HCT116 (cell line): ENCODE measurements at regions not wholly inside any gene's neighbourhood (a gene's known extent, or its start where the extent isn't known, plus 50 kb on each side); places are given as distances from the start of the nearest gene placed in this dataset.

Experiments
- ATAC-seq: fragments of 200-7000 bp; cut with Tn5 transposase; 2 replicates; pipeline ENCODE4 v1.9.1; 2020; ENCODE audit warnings: mild to moderate bottlenecking, moderate library complexity
- BruUV-seq: library from RNA; stranded (reverse); fragments of 400-500 nt; replicated peaks from 2 replicates; lab custom pipeline; 2021; lab: Mats Ljungman, UMichigan
- CTCF ChIA-PET: fragments of 300-600 bp; sonication (Branson Sonifier 250); formaldehyde crosslinking; loops from one replicate; lab custom pipeline; 2021; ENCODE audit warnings: antibody characterized with exemption; lab: Charles Lee
- POLR2A ChIA-PET: fragments of 300-600, 350-600 bp; sonication (Branson Sonifier 250); formaldehyde crosslinking; loops from one replicate; lab custom pipeline; 2021; ENCODE audit warnings: antibody characterized with exemption; lab: Charles Lee
- RAD21 ChIA-PET, 2 experiments: fragments of 300-600 bp; sonication (Branson Sonifier 250); formaldehyde crosslinking; loops; one replicate each; lab custom pipeline; 2023; ENCODE audit warnings: low total read pairs in 2 of 2; ENCODE audit not compliant: uncharacterized antibody in 2 of 2, unreplicated experiment in 2 of 2, low non-redundant PET in 1 of 2; lab: Charles Lee
- DNase-seq: peaks from one replicate; pipeline ENCODE4 v3.0.0-alpha.2; 2010; ENCODE audit warnings: low read depth, low spot score
- H2AFZ ChIP-seq: fragments of 200-600 bp; shearing (Covaris generic), sonication (generic); 2 replicates; pipeline ENCODE4 v1.6.1; 2017; ENCODE audit warnings: low read depth, mixed run types, mixed read lengths, antibody characterized with exemption, low read length; ENCODE audit not compliant: poor library complexity, severe bottlenecking
- H3K27ac ChIP-seq: 2 replicates; pipeline ENCODE4 v1.5.1; 2012; ENCODE audit warnings: low read depth, low read length
- H3K27me3 ChIP-seq: fragments of 200-600 bp; sonication (generic); 2 replicates; pipeline ENCODE4 v1.6.1; 2016; ENCODE audit warnings: mixed run types, low read length, mixed read lengths; ENCODE audit not compliant: insufficient read depth
- H3K36me3 ChIP-seq, 2 experiments: fragments of 200-500 bp in 1 of 2; fragments of 200-600 bp in 1 of 2; sonication (Bioruptor generic) in 1 of 2; sonication (generic) in 1 of 2; 2 replicates each; pipeline versions ENCODE4 v1.5.1 to v1.6.1; 2014 to 2016; ENCODE audit warnings: low read length in 2 of 2, inconsistent platforms in 1 of 2, mixed read lengths in 1 of 2, mixed run types in 1 of 2; ENCODE audit not compliant: insufficient read depth in 2 of 2, control insufficient read depth in 1 of 2
- H3K4me1 ChIP-seq, 2 experiments: fragments of 200-600 bp in 1 of 2; sonication (generic) in 1 of 2; 2 replicates each; pipeline versions ENCODE4 v1.5.1 to v1.6.1; 2012 to 2017; ENCODE audit warnings: low read length in 2 of 2, inconsistent platforms in 1 of 2, mild to moderate bottlenecking in 1 of 2, mixed read lengths in 1 of 2, mixed run types in 1 of 2, moderate library complexity in 1 of 2; ENCODE audit not compliant: insufficient read depth in 2 of 2, control insufficient read depth in 1 of 2
- H3K4me2 ChIP-seq: fragments of 200-600 bp; sonication (generic); 2 replicates; pipeline ENCODE4 v1.6.1; 2017; ENCODE audit warnings: mixed run types, low read length, mixed read lengths
- H3K4me3 ChIP-seq, 2 experiments: fragments of 200-600 bp in 1 of 2; sonication (generic) in 1 of 2; replicated peaks in 1 of 2; 2 replicates each; pipeline ENCODE4 v1.5.1; 2011 to 2016; ENCODE audit warnings: low read length in 2 of 2, control low read depth in 1 of 2, low read depth in 1 of 2, mild to moderate bottlenecking in 1 of 2, mixed read lengths in 1 of 2, mixed run types in 1 of 2
- H3K79me2 ChIP-seq: fragments of 200-600 bp; sonication (generic); 2 replicates; pipeline ENCODE4 v1.6.1; 2017; ENCODE audit warnings: mild to moderate bottlenecking, mixed run types, low read length, moderate library complexity, mixed read lengths; ENCODE audit not compliant: insufficient read depth
- H3K9ac ChIP-seq: fragments of 200-600 bp; sonication (generic); 2 replicates; pipeline ENCODE4 v1.6.1; 2016; ENCODE audit warnings: low read length, mixed read lengths
- H3K9me2 ChIP-seq: fragments of 200-600 bp; sonication (generic), shearing (Covaris generic); 2 replicates; pipeline ENCODE4 v1.6.1; 2017; ENCODE audit warnings: mixed run types, mild to moderate bottlenecking, moderate library complexity; ENCODE audit not compliant: insufficient read depth
- H3K9me3 ChIP-seq, 2 experiments: fragments of 200-500 bp in 1 of 2; fragments of 200-600 bp in 1 of 2; sonication (Bioruptor generic) in 1 of 2; sonication (generic) in 1 of 2; 2 replicates each; pipeline ENCODE4 v1.6.1; 2014 to 2017; ENCODE audit warnings: low read length in 2 of 2, mixed read lengths in 2 of 2, inconsistent platforms in 1 of 2, low read depth in 1 of 2, mild to moderate bottlenecking in 1 of 2, mixed run types in 1 of 2, moderate library complexity in 1 of 2; ENCODE audit not compliant: control insufficient read depth in 1 of 2, insufficient read depth in 1 of 2
- H4K20me1 ChIP-seq: fragments of 200-600 bp; sonication (generic), shearing (Covaris generic); 2 replicates; pipeline ENCODE4 v1.6.1; 2017; ENCODE audit warnings: mixed run types, mild to moderate bottlenecking, moderate library complexity; ENCODE audit not compliant: insufficient read depth
- ATF3 ChIP-seq: IDR thresholded peaks from 2 replicates; pipeline ENCODE4 v1.6.1; 2012
- CBX3 ChIP-seq: IDR thresholded peaks from 2 replicates; pipeline ENCODE4 v1.6.1; 2012; ENCODE audit warnings: low read depth
- CEBPB ChIP-seq: IDR thresholded peaks from 2 replicates; pipeline ENCODE4 v1.6.1; 2012; ENCODE audit warnings: low read depth
- CTCF ChIP-seq, 3 experiments: fragments of 200-600 bp in 1 of 3; sonication (generic) in 1 of 3; IDR thresholded peaks in 2 of 3; conservative IDR thresholded peaks in 1 of 3; 2 replicates each; pipeline ENCODE4 v1.5.1; 2012 to 2017; ENCODE audit warnings: low read depth in 2 of 3, low read length in 2 of 3, antibody characterized with exemption in 1 of 3, borderline replicate concordance in 1 of 3, control low read depth in 1 of 3, mild to moderate bottlenecking in 1 of 3, mixed read lengths in 1 of 3, mixed run types in 1 of 3, moderate library complexity in 1 of 3; ENCODE audit not compliant: insufficient read depth in 1 of 3
- EGR1 ChIP-seq: IDR thresholded peaks from 2 replicates; pipeline ENCODE4 v1.6.1; 2012; ENCODE audit warnings: low read depth
- JUND ChIP-seq: IDR thresholded peaks from 2 replicates; pipeline ENCODE4 v1.6.1; 2012
- MAX ChIP-seq: IDR thresholded peaks from 2 replicates; pipeline ENCODE4 v1.6.1; 2012
- POLR2AphosphoS5 ChIP-seq: IDR thresholded peaks from 2 replicates; pipeline ENCODE4 v1.6.1; 2011; ENCODE audit warnings: mild to moderate bottlenecking, low read depth, low read length, moderate library complexity
- SIN3A ChIP-seq: IDR thresholded peaks from 2 replicates; pipeline ENCODE4 v1.6.1; 2012; ENCODE audit warnings: low read depth
- SP1 ChIP-seq: IDR thresholded peaks from 2 replicates; pipeline ENCODE4 v1.6.1; 2012; ENCODE audit warnings: low read depth
- TCF7L2 ChIP-seq: IDR thresholded peaks from 2 replicates; pipeline ENCODE4 v1.7.0; 2011; ENCODE audit warnings: borderline replicate concordance, inconsistent platforms; ENCODE audit not compliant: insufficient read depth, insufficient read length; ENCODE audit errors: extremely low read depth
- ZBTB33 ChIP-seq: IDR thresholded peaks from 2 replicates; pipeline ENCODE4 v1.6.1; 2011; ENCODE audit warnings: mild to moderate bottlenecking, low read length, moderate library complexity; ENCODE audit not compliant: insufficient replicate concordance; ENCODE audit errors: extremely low read depth
- ZNF274 ChIP-seq: fragments of 200-500 bp; sonication (Bioruptor generic); IDR thresholded peaks from 2 replicates; pipeline ENCODE4 v1.6.1; 2014; ENCODE audit warnings: mild to moderate bottlenecking, low read depth, low read length, inconsistent platforms
- intact Hi-C: fragments of 100-400 bp; cut with micrococcal nuclease; formaldehyde crosslinking; loops from 2 replicates; pipeline ENCODE4 v1.10.0; 2022

- H3K4me3 ChIP-seq, result no peak overlapping the region
- ATAC-seq, result no peak
- no peak overlapping the region for H3K27ac ChIP-seq
- ChIA-PET CTCF (no interaction called here), RAD21 (no interaction called here), POLR2A (no interaction called here)
- H2AFZ ChIP-seq, result no peak overlapping the region
- H3K79me2 ChIP-seq, result no peaks in the 10 kb centered on the region
- H3K4me2 ChIP-seq, result no peak overlapping the region
- H3K4me1 ChIP-seq, result no peaks in the 10 kb centered on the region
- BruUV-seq, result no TSS peak
- H3K36me3 ChIP-seq, result no peaks in the 10 kb centered on the region
- TF ChIP-seq EGR1 (no peak), JUND (no peak), SIN3A (no peak), ZNF274 (no peak), CBX3 (no peak), CTCF (IDR thresholded peaks at IDR 0.05 in 2 of 3, conservative IDR thresholded peaks at IDR 0.05 in 1 of 3; ENCODE audit: borderline replicate concordance in 1 of 3, insufficient read depth in 1 of 3, low read depth in 2 of 3, low read length in 2 of 3) (no peak), TCF7L2 (no peak), ATF3 (no peak)
- H4K20me1 ChIP-seq, result no peaks in the 10 kb centered on the region
- H3K9me2 ChIP-seq, result no peaks in the 10 kb centered on the region
- no peak overlapping the region for H3K9ac ChIP-seq
- H3K27me3 ChIP-seq, result no peaks in the 10 kb centered on the region
- intact Hi-C loops, result no loop called here
- no peak for DNase-seq
- H3K9me3 ChIP-seq, result peaks cover 10 to 11% of the 10 kb centered on the region in 2 experiments; a peak in 3 of 4 replicates
Observed at GRCh38 chr5:26434688-26435087, 603.7 kb downstream of the CDH9 start.

GRCh38 chr5:26432386-26432785, 606.0 kb downstream of the CDH9 start:
- Histone ChIP-seq H3K27ac (no peak overlapping the region), H2AFZ (no peak overlapping the region), H3K36me3 (no peaks in the 10 kb centered on the region), H3K4me3 (no peak overlapping the region), H3K9me2 (no peaks in the 10 kb centered on the region), H3K9me3 (peaks cover 10 to 20% of the 10 kb centered on the region in 2 experiments; a peak in 2 of 4 replicates), H3K4me2 (no peak overlapping the region), H3K4me1 (no peaks in the 10 kb centered on the region), H3K9ac (no peak overlapping the region), H3K27me3 (no peaks in the 10 kb centered on the region), H3K79me2 (no peaks in the 10 kb centered on the region), H4K20me1 (no peaks in the 10 kb centered on the region)
- no TSS peak for BruUV-seq
- no peak for ATAC-seq
- POLR2A ChIA-PET, result no interaction called here
- intact Hi-C loops, result no loop called here
- no peak for DNase-seq
- CTCF ChIA-PET, result no interaction called here
- RAD21 ChIA-PET, result no interaction called here
- TF ChIP-seq MAX, result no peak
- no peak for TF ChIP-seq POLR2AphosphoS5
- no peak for TF ChIP-seq ATF3
- no peak for TF ChIP-seq EGR1
- no peak for TF ChIP-seq ZBTB33
- TF ChIP-seq CEBPB, result no peak
- no peak for TF ChIP-seq SP1
- no peak for TF ChIP-seq CTCF (IDR thresholded peaks at IDR 0.05 in 2 of 3, conservative IDR thresholded peaks at IDR 0.05 in 1 of 3; ENCODE audit: borderline replicate concordance in 1 of 3, insufficient read depth in 1 of 3, low read depth in 2 of 3, low read length in 2 of 3)
